Colonic mucosa (tissue), 4 donors: ENCODE measurements at regions not wholly inside any gene's neighbourhood (a gene's known extent, or its start where the extent isn't known, plus 50 kb on each side); places are given as distances from the start of the nearest gene placed in this dataset.

Experiments used
- DNase-seq: peaks from one replicate; pipeline ENCODE4 v3.0.0-alpha.2; 2020
- H3K27ac ChIP-seq: fragments of 200-600 bp; one replicate; pipeline ENCODE4 v1.8.0; 2021
- H3K27me3 ChIP-seq: fragments of 200-600 bp; one replicate; pipeline ENCODE4 v1.8.0; 2021
- H3K36me3 ChIP-seq: fragments of 200-600 bp; one replicate; pipeline ENCODE4 v1.8.0; 2021
- H3K4me1 ChIP-seq: fragments of 200-600 bp; one replicate; pipeline ENCODE4 v1.8.0; 2021; ENCODE audit warnings: mild to moderate bottlenecking
- H3K4me3 ChIP-seq: fragments of 200-600 bp; one replicate; pipeline ENCODE4 v1.8.0; 2021
- H3K9ac ChIP-seq, 2 donors: one replicate each; pipeline ENCODE4 v1.7.0; 2013; ENCODE audit warnings: control low read depth in 2 of 2, low read depth in 2 of 2, low read length in 2 of 2
- H3K9me3 ChIP-seq: fragments of 200-600 bp; one replicate; pipeline ENCODE4 v1.8.0; 2021
- intact Hi-C: fragments of 100-400 bp; cut with DNase I; formaldehyde crosslinking; loops from one replicate; pipeline ENCODE4 v1.14.1; 2022
- TF ChIP-seq, protein P1 (sequence below): fragments of 200-600 bp; IDR thresholded peaks from one replicate; pipeline ENCODE4 v1.8.0; 2022; ENCODE audit warnings: antibody characterized with exemption, mild to moderate bottlenecking
- donor health status: healthy.
- donor health status: DM: no; HTN: no; CAD: no.
- donor health status: DM: no; HTN: no; CAD: no.

DNA sequence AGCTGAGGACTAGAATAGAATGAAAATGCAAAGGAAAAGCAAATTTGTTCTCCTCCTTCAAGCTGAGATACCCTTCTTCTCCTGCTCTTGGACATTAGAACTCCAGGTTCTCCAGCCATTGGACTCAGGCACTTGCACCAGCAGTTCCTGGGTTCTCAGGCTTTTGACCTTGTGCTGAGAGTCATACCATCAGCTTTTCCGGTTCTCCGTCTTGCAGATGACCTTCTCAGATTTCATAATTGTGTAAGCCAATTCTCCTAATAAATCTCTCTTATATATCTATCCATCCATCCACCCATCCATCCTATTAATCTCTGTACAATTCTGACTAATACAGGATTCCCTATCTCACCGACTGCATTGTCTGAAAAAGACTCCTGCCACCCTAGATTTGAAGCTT, 108.3 kb downstream of the AHR start:
- no peaks in the 10 kb centered on the region for H3K36me3 ChIP-seq
- H3K9ac ChIP-seq: no peak overlapping the region
- TF ChIP-seq, protein P1, sequence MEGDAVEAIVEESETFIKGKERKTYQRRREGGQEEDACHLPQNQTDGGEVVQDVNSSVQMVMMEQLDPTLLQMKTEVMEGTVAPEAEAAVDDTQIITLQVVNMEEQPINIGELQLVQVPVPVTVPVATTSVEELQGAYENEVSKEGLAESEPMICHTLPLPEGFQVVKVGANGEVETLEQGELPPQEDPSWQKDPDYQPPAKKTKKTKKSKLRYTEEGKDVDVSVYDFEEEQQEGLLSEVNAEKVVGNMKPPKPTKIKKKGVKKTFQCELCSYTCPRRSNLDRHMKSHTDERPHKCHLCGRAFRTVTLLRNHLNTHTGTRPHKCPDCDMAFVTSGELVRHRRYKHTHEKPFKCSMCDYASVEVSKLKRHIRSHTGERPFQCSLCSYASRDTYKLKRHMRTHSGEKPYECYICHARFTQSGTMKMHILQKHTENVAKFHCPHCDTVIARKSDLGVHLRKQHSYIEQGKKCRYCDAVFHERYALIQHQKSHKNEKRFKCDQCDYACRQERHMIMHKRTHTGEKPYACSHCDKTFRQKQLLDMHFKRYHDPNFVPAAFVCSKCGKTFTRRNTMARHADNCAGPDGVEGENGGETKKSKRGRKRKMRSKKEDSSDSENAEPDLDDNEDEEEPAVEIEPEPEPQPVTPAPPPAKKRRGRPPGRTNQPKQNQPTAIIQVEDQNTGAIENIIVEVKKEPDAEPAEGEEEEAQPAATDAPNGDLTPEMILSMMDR: no peak
- intact Hi-C loops: no loop called here
- H3K9me3 ChIP-seq: no peaks in the 10 kb centered on the region
- no peaks in the 10 kb centered on the region for H3K4me1 ChIP-seq
- no peak for DNase-seq
- H3K27me3 ChIP-seq: no peaks in the 10 kb centered on the region
- H3K4me3 ChIP-seq: no peak overlapping the region
- H3K27ac ChIP-seq: no peak overlapping the region

DNA sequence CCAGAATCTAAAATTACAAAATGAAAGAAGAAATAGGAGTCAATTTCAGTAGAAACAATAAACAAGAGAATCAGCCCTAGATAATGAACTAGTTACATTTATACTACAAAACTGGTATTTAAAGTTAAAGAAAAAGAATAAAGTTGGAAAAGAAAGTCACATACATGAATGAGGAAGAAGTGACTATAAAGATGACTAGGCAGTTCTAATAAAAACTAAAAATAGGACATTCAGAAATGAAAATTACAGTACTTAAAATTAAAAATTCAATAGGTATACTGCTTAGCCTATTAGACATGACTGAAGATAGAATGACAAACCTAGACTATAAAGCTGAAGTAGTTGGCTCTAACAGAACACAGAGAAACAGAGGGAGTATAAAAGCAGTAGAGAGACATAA, 108.8 kb downstream of the AHR start:
- TF ChIP-seq, protein P1: no peak

DNA sequence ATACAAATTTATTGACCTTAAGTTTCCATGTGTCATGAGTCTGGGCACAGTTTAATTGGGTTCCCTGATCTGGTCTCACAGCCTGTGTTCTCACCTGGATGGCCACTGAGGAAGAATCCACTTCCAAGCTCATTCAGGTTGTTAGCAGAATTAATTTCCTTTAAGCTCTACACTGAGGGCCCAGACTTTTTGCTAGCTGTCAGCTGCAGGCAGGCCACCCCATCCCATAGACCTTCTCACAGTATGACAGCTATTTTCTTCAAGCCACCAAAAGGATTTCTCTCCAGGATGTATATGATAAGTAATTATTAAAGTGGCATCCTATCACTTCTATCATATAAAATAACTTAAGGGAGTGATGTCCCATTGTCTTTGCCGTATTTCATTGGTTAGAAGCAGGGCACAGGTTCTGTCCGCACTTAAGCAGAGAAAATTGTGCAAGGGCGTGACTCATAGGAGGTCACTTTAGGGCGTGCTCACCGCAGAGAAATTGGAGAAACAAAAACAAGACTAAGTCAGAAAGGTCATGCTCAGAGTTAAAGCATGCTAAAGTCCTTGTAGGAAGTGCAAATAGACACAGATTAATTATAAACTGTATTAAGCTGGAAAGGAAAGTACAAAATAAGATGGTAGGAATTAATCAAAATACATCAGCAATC, 109.9 kb downstream of the AHR start:
- intact Hi-C loops: no loop called here
- no peak overlapping the region for H3K27ac ChIP-seq

More for the DNA sequence above, 108.8 kb downstream of the AHR start:
- H3K27me3 ChIP-seq: no peaks in the 10 kb centered on the region
- H3K36me3 ChIP-seq: no peaks in the 10 kb centered on the region
- H3K9ac ChIP-seq: no peak overlapping the region
- H3K4me3 ChIP-seq: no peak overlapping the region
- intact Hi-C loops: no loop called here
- DNase-seq: no peak
- no peak overlapping the region for H3K27ac ChIP-seq
- H3K9me3 ChIP-seq: no peaks in the 10 kb centered on the region
- no peaks in the 10 kb centered on the region for H3K4me1 ChIP-seq

DNA sequence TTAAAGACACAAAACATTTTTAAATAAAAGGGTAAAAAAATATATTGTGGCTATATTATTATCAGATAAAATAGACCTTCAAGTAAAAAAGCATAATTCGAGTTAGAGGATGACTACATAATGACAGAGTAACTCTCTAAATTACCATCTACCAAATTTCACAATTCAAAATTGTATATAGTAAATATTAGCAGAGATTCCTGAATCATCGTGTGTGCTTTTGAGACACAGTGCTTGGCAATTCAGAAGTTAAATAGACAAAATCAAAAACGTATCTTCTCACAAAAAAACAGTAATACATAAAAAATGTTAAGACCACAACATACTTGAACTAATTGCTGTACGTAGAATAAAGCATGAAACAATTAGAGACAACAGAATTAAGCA, 110.4 kb downstream of the AHR start:
- TF ChIP-seq, protein P1: no peak
- intact Hi-C loops: no loop called here
- Histone ChIP-seq H3K9me3 (no peaks in the 10 kb centered on the region), H3K36me3 (no peaks in the 10 kb centered on the region), H3K4me3 (no peak overlapping the region), H3K4me1 (no peaks in the 10 kb centered on the region), H3K27ac (no peak overlapping the region), H3K9ac (no peak overlapping the region), H3K27me3 (no peaks in the 10 kb centered on the region)
- no peak for DNase-seq

More for the DNA sequence above, 109.9 kb downstream of the AHR start:
- peak; percentile 30 for DNase-seq
- H3K27me3 ChIP-seq: no peaks in the 10 kb centered on the region
- H3K36me3 ChIP-seq: no peaks in the 10 kb centered on the region
- H3K4me1 ChIP-seq: no peaks in the 10 kb centered on the region
- TF ChIP-seq, protein P1: no peak
- no peak overlapping the region for H3K4me3 ChIP-seq
- no peaks in the 10 kb centered on the region for H3K9me3 ChIP-seq
- H3K9ac ChIP-seq: no peak overlapping the region

DNA sequence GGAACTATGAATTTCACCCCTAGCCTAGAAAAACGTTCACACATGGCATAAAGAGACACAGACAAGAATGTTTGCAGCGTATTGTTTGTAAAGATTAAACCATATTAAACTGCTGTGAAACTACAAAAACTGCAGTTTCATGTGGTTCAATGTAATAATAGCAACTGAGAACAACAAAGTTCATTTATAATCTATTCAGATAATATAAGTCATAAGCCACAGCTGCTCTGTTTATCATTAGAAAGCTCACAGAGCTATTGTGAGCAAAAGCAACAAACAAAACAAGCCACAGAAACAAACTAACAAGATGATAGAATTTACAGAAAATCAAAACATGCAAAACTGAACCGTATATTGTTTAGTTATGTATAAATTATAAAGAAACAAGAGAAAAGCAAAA, 113.5 kb downstream of the AHR start:
- TF ChIP-seq, protein P1: no peak
- H3K4me1 ChIP-seq: no peaks in the 10 kb centered on the region
- no peak for DNase-seq
- H3K36me3 ChIP-seq: no peaks in the 10 kb centered on the region
- intact Hi-C loops: no loop called here
- H3K9ac ChIP-seq: no peak overlapping the region
- H3K9me3 ChIP-seq: no peaks in the 10 kb centered on the region
- no peak overlapping the region for H3K4me3 ChIP-seq
- no peaks in the 10 kb centered on the region for H3K27me3 ChIP-seq
- no peak overlapping the region for H3K27ac ChIP-seq
